ENCODE measurements at regions not wholly inside any gene's neighbourhood (a gene's known extent, or its start where the extent isn't known, plus 50 kb on each side); places are given as distances from the start of the nearest gene placed in this dataset.

DNA sequence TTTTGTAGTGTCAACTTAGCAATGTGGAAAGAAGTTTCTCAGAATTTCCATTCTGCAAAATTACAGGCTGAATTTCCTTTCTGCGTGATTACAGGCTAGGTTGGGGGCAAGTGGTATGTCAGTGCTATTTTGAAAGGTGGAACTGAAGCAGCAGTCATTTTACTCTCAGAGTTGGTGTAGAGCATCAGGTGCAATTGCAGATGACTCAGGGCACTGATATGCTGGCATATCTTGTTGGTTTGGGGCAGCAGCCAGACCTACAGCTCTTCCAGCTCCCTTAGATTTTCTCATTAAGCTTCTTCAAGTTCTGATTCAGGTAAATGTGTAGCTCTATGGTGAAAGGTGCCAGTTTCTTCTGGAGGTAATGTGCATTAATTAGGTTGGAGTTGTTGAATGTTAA lies 930.7 kb upstream of the PCDH10 start:
- WGBS (ENCODE audit: extremely low coverage, insufficient read length, low lambda C conversion rate) = no CpG with 5 or more reads among the region's 1 CpG
- no peak for DNase-seq
- H2BK120ac ChIP-seq (ENCODE audit: low read depth, low read length, poor library complexity, severe bottlenecking) = no peak overlapping the region
- no peaks in the 10 kb centered on the region for H3K79me1 ChIP-seq (ENCODE audit: insufficient read depth, low read depth, low read length, poor library complexity, severe bottlenecking)
- no peak overlapping the region for H4K8ac ChIP-seq (replicated peaks; ENCODE audit: insufficient read length, low read depth, low read length)
- no peak overlapping the region for H3K56ac ChIP-seq (ENCODE audit: insufficient read length, low read depth, low read length)
- no peak overlapping the region for H3K4me2 ChIP-seq (ENCODE audit: insufficient read depth, insufficient read length, low read length)
- peaks cover 7 to 14% of the 10 kb centered on the region in 2 experiments; a peak in 3 of 5 replicates for H3K9me3 Mint-ChIP-seq
- H3K27ac Mint-ChIP-seq = no peak overlapping the region
- H3K79me2 ChIP-seq (ENCODE audit: insufficient read depth, low read length) = no peaks in the 10 kb centered on the region
- no peak overlapping the region for H3K27ac ChIP-seq (ENCODE audit: insufficient read length, low read depth, low read length)
- H3K9ac ChIP-seq (ENCODE audit: extremely low read depth, insufficient read length, low read length) = no peak overlapping the region
- no peak overlapping the region for H2BK5ac ChIP-seq (ENCODE audit: insufficient read length, low read length)
- no peak overlapping the region for H4K5ac ChIP-seq (ENCODE audit: insufficient read length, low read depth, low read length)
- H2BK15ac ChIP-seq (ENCODE audit: low read depth, low read length) = no peak overlapping the region
- no peaks in the 10 kb centered on the region for H3K23me2 ChIP-seq (ENCODE audit: insufficient read length, low read depth, low read length, poor library complexity, severe bottlenecking)
- H3K14ac ChIP-seq (ENCODE audit: insufficient read depth, low read length) = no peak overlapping the region
- H3K4me1 Mint-ChIP-seq = peaks cover 0 to 2% of the 10 kb centered on the region in 2 experiments; a peak in 1 of 4 replicates
- TF ChIP-seq CTCF (conservative IDR thresholded peaks at IDR 0.05) = no peak
- no peaks in the 10 kb centered on the region for H4K20me1 ChIP-seq (ENCODE audit: control insufficient read depth, insufficient read depth, insufficient read length)
- H3K4ac ChIP-seq (ENCODE audit: low read depth, low read length) = no peak overlapping the region
- H3K27me3 Mint-ChIP-seq (ENCODE audit: low read depth) = no peaks in the 10 kb centered on the region
- H4K91ac ChIP-seq (ENCODE audit: insufficient read length, low read depth, low read length) = no peak overlapping the region
- H3K4me3 Mint-ChIP-seq = no peak overlapping the region
- H2BK20ac ChIP-seq (ENCODE audit: low read depth, low read length, poor library complexity, severe bottlenecking) = no peak overlapping the region
- no peak overlapping the region for H2AK5ac ChIP-seq (ENCODE audit: insufficient read length, low read length)
- no peak overlapping the region for H3K23ac ChIP-seq (ENCODE audit: insufficient read length, low read depth, low read length)
- no peak overlapping the region for H2AFZ ChIP-seq (ENCODE audit: low read length)
- no peak overlapping the region for H3T11ph ChIP-seq (ENCODE audit: low read length)
- peaks cover 6% of the 10 kb centered on the region for H3K9me3 ChIP-seq (ENCODE audit: control insufficient read depth, low read depth, low read length)
- no peaks in the 10 kb centered on the region for H3K4me1 ChIP-seq (ENCODE audit: insufficient read depth, low read length)
- no peaks in the 10 kb centered on the region; the same call in 1 of the 2 replicates for H3K27me3 ChIP-seq (ENCODE audit: insufficient read depth, low read length)
- H3K18ac ChIP-seq (ENCODE audit: insufficient read length, low read depth, low read length) = no peak overlapping the region
- no peak overlapping the region for H2BK12ac ChIP-seq (ENCODE audit: insufficient read length, low read depth, low read length)
- peaks cover 5 to 15% (median 14%) of the 10 kb centered on the region in 3 experiments; a peak in 6 of 7 replicates for H3K36me3 Mint-ChIP-seq (ENCODE audit: insufficient read depth in 1 of 3, low read depth in 3 of 3)
